LHCN-M2 (cell line): ENCODE measurements at regions not wholly inside any gene's neighbourhood (a gene's known extent, or its start where the extent isn't known, plus 50 kb on each side); places are given as distances from the start of the nearest gene placed in this dataset.
"Not testable (repeated sequence)": the region's sequence is repeated elsewhere in the genome, so short reads cannot be mapped to it uniquely, and the experiment has no call there.

Experiments
- DNase-seq: peaks from one replicate; pipeline ENCODE4 v3.0.0-alpha.2; 2012; ENCODE audit warnings: low read depth

- DNase-seq = no peak
Observed at GRCh38 chr10:59037018-59037389, 139.4 kb upstream of the PHYHIPL start.

GRCh38 chr10:59037506-59037905 is 138.9 kb upstream of the PHYHIPL start:
- no peak for DNase-seq

- DNase-seq = not testable (repeated sequence)
Observed at GRCh38 chr10:59043358-59043757, 133.1 kb upstream of the PHYHIPL start.

GRCh38 chr10:59047180-59047579 is 129.3 kb upstream of the PHYHIPL start:
- DNase-seq = no peak

- no peak for DNase-seq
Observed at GRCh38 chr10:59047957-59048618, 128.4 kb upstream of the PHYHIPL start.

GRCh38 chr10:59053502-59053901 is 122.9 kb upstream of the PHYHIPL start:
- not testable (repeated sequence) for DNase-seq

GRCh38 chr10:59055045-59055444 is 121.4 kb upstream of the PHYHIPL start:
- DNase-seq = no peak

- no peak for DNase-seq
Observed at GRCh38 chr10:59057345-59057744, 119.1 kb upstream of the PHYHIPL start.

GRCh38 chr10:59060852-59061251 is 115.6 kb upstream of the PHYHIPL start:
- no peak for DNase-seq

- DNase-seq = no peak
Observed at GRCh38 chr10:59063491-59063890, 113.0 kb upstream of the PHYHIPL start.

- DNase-seq = no peak
Observed at GRCh38 chr10:59064080-59064692, 112.3 kb upstream of the PHYHIPL start.

GRCh38 chr10:59064759-59065539 is 111.5 kb upstream of the PHYHIPL start:
- DNase-seq = no peak

GRCh38 chr10:59068581-59069191 is 107.8 kb upstream of the PHYHIPL start:
- DNase-seq = no peak

GRCh38 chr10:59072038-59072437 is 104.4 kb upstream of the PHYHIPL start:
- DNase-seq = peak; percentile 21

GRCh38 chr10:59073456-59074053 is 102.9 kb upstream of the PHYHIPL start:
- no peak for DNase-seq

GRCh38 chr10:59075576-59075975 is 100.9 kb upstream of the PHYHIPL start:
- peak; percentile 7 for DNase-seq

GRCh38 chr10:59077855-59078254 is 98.6 kb upstream of the PHYHIPL start:
- DNase-seq = no peak

GRCh38 chr10:59078978-59079377 is 97.5 kb upstream of the PHYHIPL start:
- peak; percentile 5 for DNase-seq

- peak; percentile 90 for DNase-seq
Observed at GRCh38 chr10:59079386-59080226, 96.8 kb upstream of the PHYHIPL start.

GRCh38 chr10:59082249-59082648 is 94.2 kb upstream of the PHYHIPL start:
- DNase-seq = no peak

GRCh38 chr10:59085054-59085453 is 91.4 kb upstream of the PHYHIPL start:
- DNase-seq = peak; percentile 27
